GM12878 (cell line): ENCODE measurements at regions not wholly inside any gene's neighbourhood (a gene's known extent, or its start where the extent isn't known, plus 50 kb on each side); places are given as distances from the start of the nearest gene placed in this dataset.

Experiments used
- ATAC-seq: fragments of 200-7000 bp; cut with Tn5 transposase; 3 replicates; pipeline ENCODE4 v1.9.1; 2020; ENCODE audit warnings: mild to moderate bottlenecking, moderate library complexity
- BruUV-seq: library from RNA; stranded (reverse); fragments of 400-500 nt; replicated peaks from 2 replicates; lab custom pipeline; 2021; lab: Mats Ljungman, UMichigan
- CTCF ChIA-PET: fragments of 300-600 bp; sonication (Branson Sonifier 250); formaldehyde crosslinking; extraction: SDS; loops from one replicate; lab custom pipeline; 2021; ENCODE audit warnings: inconsistent platforms; lab: Yijun Ruan, JAX
- POLR2A ChIA-PET: fragments of 350-600 bp; formaldehyde crosslinking; extraction: SDS; loops from one replicate; lab custom pipeline; 2021; ENCODE audit warnings: inconsistent platforms; lab: Charles Lee
- RAD21 ChIA-PET: fragments of 300-600 bp; sonication (Branson Sonifier 250); formaldehyde crosslinking; loops from one replicate; lab custom pipeline; 2023; ENCODE audit warnings: antibody characterized with exemption; ENCODE audit not compliant: unreplicated experiment; lab: Charles Lee
- SMC1A ChIA-PET: fragments of 300-600 bp; sonication (Branson Sonifier 250); formaldehyde crosslinking; loops from one replicate; lab custom pipeline; 2023; ENCODE audit not compliant: unreplicated experiment, uncharacterized antibody; lab: Charles Lee
- DNase-seq: peaks from one replicate; pipeline ENCODE4 v3.0.0-alpha.2; 2011; ENCODE audit warnings: low read depth, low spot score
- FAIRE-seq: peaks from 3 replicates; lab custom pipeline; 2011; peaks lifted over from hg19 to GRCh38; lab: Jason Lieb, UNC
- H2AFZ ChIP-seq: 2 replicates; pipeline ENCODE4 v1.6.0; 2011; ENCODE audit warnings: low read depth, low read length, control low read depth; ENCODE audit not compliant: control insufficient read depth
- H3K27ac ChIP-seq: 2 replicates; pipeline ENCODE4 v1.5.1; 2011; ENCODE audit warnings: control low read depth; ENCODE audit not compliant: control insufficient read depth, insufficient read depth
- H3K27me3 ChIP-seq, 2 experiments: replicated peaks in 1 of 2; 2 replicates each; pipeline versions ENCODE4 v1.6.0 to v1.6.1; 2011; ENCODE audit warnings: low read length in 1 of 2; ENCODE audit not compliant: control insufficient read depth in 2 of 2, insufficient read depth in 2 of 2
- H3K36me3 ChIP-seq, 2 experiments: 2 replicates each; pipeline ENCODE4 v1.5.1; 2011; ENCODE audit warnings: low read length in 1 of 2; ENCODE audit not compliant: control insufficient read depth in 2 of 2, insufficient read depth in 2 of 2
- H3K4me1 ChIP-seq: 2 replicates; pipeline ENCODE4 v1.6.1; 2011; ENCODE audit warnings: mild to moderate bottlenecking, low read length, moderate library complexity, mixed read lengths; ENCODE audit not compliant: control insufficient read depth, insufficient read depth
- H3K4me2 ChIP-seq: 2 replicates; pipeline ENCODE4 v1.6.0; 2011; ENCODE audit warnings: control low read depth; ENCODE audit not compliant: control insufficient read depth, insufficient read depth
- H3K4me3 ChIP-seq: fragments of 200-600 bp; sonication (generic); 2 replicates; pipeline ENCODE4 v1.5.1; 2016
- H3K79me2 ChIP-seq: 2 replicates; pipeline ENCODE4 v1.6.0; 2011; ENCODE audit warnings: low read length; ENCODE audit not compliant: control insufficient read depth, insufficient read depth
- H3K9ac ChIP-seq: 2 replicates; pipeline ENCODE4 v1.8.0; 2011; ENCODE audit warnings: low read length, control low read depth, mixed read lengths; ENCODE audit not compliant: control insufficient read depth, insufficient read depth
- H3K9me3 ChIP-seq: replicated peaks from 3 replicates; pipeline ENCODE4 v1.5.1; 2011; ENCODE audit warnings: mild to moderate bottlenecking, low read length; ENCODE audit not compliant: control insufficient read depth, insufficient read depth
- H4K20me1 ChIP-seq: 2 replicates; pipeline ENCODE4 v1.6.0; 2011; ENCODE audit not compliant: control insufficient read depth, insufficient read depth
- BHLHE40 ChIP-seq, 2 experiments: fragments of 450-650 bp in 1 of 2; IDR thresholded peaks; 2 replicates each; pipeline ENCODE4 v1.6.1; 2011 to 2017; ENCODE audit warnings: low read depth in 2 of 2, borderline replicate concordance in 1 of 2, improper control_type of control experiment in 1 of 2, low read length in 1 of 2, mild to moderate bottlenecking in 1 of 2
- BRCA1 ChIP-seq: IDR thresholded peaks from 2 replicates; pipeline ENCODE4 v1.6.1; 2011; ENCODE audit warnings: low read depth, low read length, improper control_type of control experiment
- CHD2 ChIP-seq: IDR thresholded peaks from 2 replicates; pipeline ENCODE4 v1.6.1; 2011; ENCODE audit warnings: low read depth, low read length, improper control_type of control experiment, borderline replicate concordance
- CREB1 ChIP-seq: IDR thresholded peaks from 2 replicates; pipeline ENCODE4 v1.6.1; 2012; ENCODE audit warnings: low read depth, mild to moderate bottlenecking, inconsistent platforms
- FOXM1 ChIP-seq: IDR thresholded peaks from 2 replicates; pipeline ENCODE4 v1.6.1; 2012; ENCODE audit warnings: low read depth, mild to moderate bottlenecking, inconsistent platforms, low read length, moderate library complexity
- KLF5 ChIP-seq: fragments of 450-650 bp; IDR thresholded peaks from 2 replicates; pipeline ENCODE4 v1.6.1; 2014; ENCODE audit warnings: mild to moderate bottlenecking; ENCODE audit not compliant: partially characterized antibody
- MEF2A ChIP-seq: IDR thresholded peaks from 2 replicates; pipeline ENCODE4 v1.6.1; 2011; ENCODE audit warnings: low read depth, mild to moderate bottlenecking, low read length, moderate library complexity; ENCODE audit not compliant: insufficient read depth
- MXI1 ChIP-seq: fragments of 150-350 bp; IDR thresholded peaks from 2 replicates; pipeline ENCODE4 v1.6.1; 2011; ENCODE audit warnings: low read depth, mild to moderate bottlenecking, inconsistent platforms, low read length, improper control_type of control experiment
- MYB ChIP-seq: fragments of 150-350 bp; IDR thresholded peaks from 2 replicates; pipeline ENCODE4 v1.6.1; 2014; ENCODE audit warnings: mild to moderate bottlenecking, low read depth, low read length, borderline replicate concordance
- PAX8 ChIP-seq: fragments of 450-650 bp; IDR thresholded peaks from 2 replicates; pipeline ENCODE4 v1.6.1; 2017; ENCODE audit warnings: mild to moderate bottlenecking, moderate library complexity
- PRDM15 ChIP-seq: fragments of 450-650 bp; formaldehyde crosslinking; IDR thresholded peaks from 2 replicates; pipeline ENCODE4 v1.4.0; 2020; ENCODE audit warnings: mild to moderate bottlenecking, moderate library complexity
- RUNX3 ChIP-seq: IDR thresholded peaks from 2 replicates; pipeline ENCODE4 v1.6.1; 2012; ENCODE audit warnings: low read length, inconsistent platforms
- SPI1 ChIP-seq: IDR thresholded peaks from 2 replicates; pipeline ENCODE4 v1.6.1; 2011; ENCODE audit warnings: low read depth, mild to moderate bottlenecking, low read length, moderate library complexity, borderline replicate concordance; ENCODE audit not compliant: insufficient read depth
- TAF1 ChIP-seq: IDR thresholded peaks from 2 replicates; pipeline ENCODE4 v1.6.1; 2011; ENCODE audit warnings: mild to moderate bottlenecking, low read depth, low read length, borderline replicate concordance
- ZNF622 ChIP-seq: fragments of 450-650 bp; IDR thresholded peaks from 2 replicates; pipeline ENCODE4 v1.6.1; 2017; ENCODE audit warnings: mild to moderate bottlenecking, inconsistent platforms
- WGBS: methylation state at CpG from one replicate; pipeline ENCODE4 v1.1.6; 2016; ENCODE audit warnings: low lambda C conversion rate; ENCODE audit not compliant: insufficient replicate concordance, insufficient coverage; ENCODE audit errors: missing lambda C conversion rate; 5-methylcytosine and 5-hydroxymethylcytosine counted together
- in situ Hi-C: fragments of 300-500 bp; cut with MboI; formaldehyde crosslinking; loops from 9 replicates; pipeline ENCODE4 v1.14.3; 2018; ENCODE audit warnings: mixed read lengths
- intact Hi-C: fragments of 100-400 bp; cut with micrococcal nuclease; formaldehyde crosslinking; loops from one replicate; pipeline ENCODE4 v1.14.2; 2022; ENCODE audit not compliant: unreplicated experiment
- TF ChIP-seq, protein P1 (sequence below): fragments of 450-650 bp; formaldehyde crosslinking; IDR thresholded peaks from 2 replicates; pipeline ENCODE4 v1.5.0; 2022; ENCODE audit warnings: mild to moderate bottlenecking, missing genetic modification characterization

- TF ChIP-seq MEF2A (no peak), BHLHE40 (IDR thresholded peaks at IDR 0.05; ENCODE audit: borderline replicate concordance in 1 of 2, low read depth in 2 of 2, low read length in 1 of 2) (no peak), CHD2 (no peak)
Observed at GRCh38 chr2:12124790-12125189, 378.4 kb downstream of the LPIN1 start (continued).

DNA sequence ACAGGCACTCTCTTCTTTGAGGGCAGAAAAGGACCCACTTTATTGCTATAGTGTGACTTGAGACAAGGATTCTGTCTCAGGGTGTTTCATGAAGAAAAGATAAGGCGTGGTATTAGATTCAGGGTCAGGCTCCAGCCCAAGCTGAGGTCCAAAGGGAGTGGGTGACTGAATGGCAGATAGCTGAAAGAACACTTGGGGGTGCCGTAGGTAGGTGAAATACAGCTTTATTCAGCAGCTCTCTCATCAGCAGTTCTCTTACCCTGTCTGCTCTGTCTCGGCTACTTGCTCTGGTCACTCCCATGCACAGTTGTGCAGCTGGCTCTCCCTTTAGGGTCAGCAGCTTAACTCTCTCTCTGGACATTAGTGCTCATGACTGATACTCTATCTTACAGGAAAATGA lies 379.9 kb downstream of the LPIN1 start:
- Histone ChIP-seq H3K4me1 (no peaks in the 10 kb centered on the region; the same call in 1 of the 2 replicates), H3K36me3 (no peaks in the 10 kb centered on the region; a peak in 1 of 4 replicates), H3K9ac (no peak overlapping the region), H4K20me1 (no peaks in the 10 kb centered on the region), H3K79me2 (no peaks in the 10 kb centered on the region), H3K4me3 (no peak overlapping the region), H3K4me2 (no peak overlapping the region), H3K9me3 (peaks cover 1% of the 10 kb centered on the region; the same call in 2 of the 3 replicates), H2AFZ (no peak overlapping the region), H3K27ac (no peak overlapping the region), H3K27me3 (no peaks in the 10 kb centered on the region; a peak in 1 of 4 replicates)
- intact Hi-C loops (no loop called here), in situ Hi-C loops (no loop called here)
- ChIA-PET CTCF (interaction anchor here (1.3 to 1.5 kb wide), 2 partner anchors 9 to 12 kb away, joined by 3 to 5 read pairs; no protein-coding TSS in a partner anchor), SMC1A (interaction anchor here (0.6 to 1.7 kb wide), 5 partner anchors 9 to 355 kb away, joined by 3 to 5 read pairs (median 3); no protein-coding TSS in a partner anchor), RAD21 (interaction anchor here (0.8 kb wide), 1 partner anchor 10 kb away, joined by 4 read pairs; no protein-coding TSS in a partner anchor), POLR2A (no interaction called here)
- no TSS peak for BruUV-seq
- 73% methylated on average over 3 of the region's 3 CpGs for WGBS
- ATAC-seq (no peak), FAIRE-seq (no peak), DNase-seq (no peak)
- TF ChIP-seq MXI1 (no peak), MEF2A (no peak), PAX8 (no peak), FOXM1 (no peak), SPI1 (no peak), ZNF622 (no peak), TAF1 (no peak), MYB (no peak), PRDM15 (CRISPR knock-in tag) (no peak), KLF5 (no peak), BRCA1 (no peak), CREB1 (no peak), RUNX3 (no peak)
- TF ChIP-seq, protein P1, sequence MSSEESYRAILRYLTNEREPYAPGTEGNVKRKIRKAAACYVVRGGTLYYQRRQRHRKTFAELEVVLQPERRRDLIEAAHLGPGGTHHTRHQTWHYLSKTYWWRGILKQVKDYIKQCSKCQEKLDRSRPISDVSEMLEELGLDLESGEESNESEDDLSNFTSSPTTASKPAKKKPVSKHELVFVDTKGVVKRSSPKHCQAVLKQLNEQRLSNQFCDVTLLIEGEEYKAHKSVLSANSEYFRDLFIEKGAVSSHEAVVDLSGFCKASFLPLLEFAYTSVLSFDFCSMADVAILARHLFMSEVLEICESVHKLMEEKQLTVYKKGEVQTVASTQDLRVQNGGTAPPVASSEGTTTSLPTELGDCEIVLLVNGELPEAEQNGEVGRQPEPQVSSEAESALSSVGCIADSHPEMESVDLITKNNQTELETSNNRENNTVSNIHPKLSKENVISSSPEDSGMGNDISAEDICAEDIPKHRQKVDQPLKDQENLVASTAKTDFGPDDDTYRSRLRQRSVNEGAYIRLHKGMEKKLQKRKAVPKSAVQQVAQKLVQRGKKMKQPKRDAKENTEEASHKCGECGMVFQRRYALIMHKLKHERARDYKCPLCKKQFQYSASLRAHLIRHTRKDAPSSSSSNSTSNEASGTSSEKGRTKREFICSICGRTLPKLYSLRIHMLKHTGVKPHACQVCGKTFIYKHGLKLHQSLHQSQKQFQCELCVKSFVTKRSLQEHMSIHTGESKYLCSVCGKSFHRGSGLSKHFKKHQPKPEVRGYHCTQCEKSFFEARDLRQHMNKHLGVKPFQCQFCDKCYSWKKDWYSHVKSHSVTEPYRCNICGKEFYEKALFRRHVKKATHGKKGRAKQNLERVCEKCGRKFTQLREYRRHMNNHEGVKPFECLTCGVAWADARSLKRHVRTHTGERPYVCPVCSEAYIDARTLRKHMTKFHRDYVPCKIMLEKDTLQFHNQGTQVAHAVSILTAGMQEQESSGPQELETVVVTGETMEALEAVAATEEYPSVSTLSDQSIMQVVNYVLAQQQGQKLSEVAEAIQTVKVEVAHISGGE: no peak
